HEK293 (cell line): ENCODE measurements at regions not wholly inside any gene's neighbourhood (a gene's known extent, or its start where the extent isn't known, plus 50 kb on each side); places are given as distances from the start of the nearest gene placed in this dataset.

ENCODE experiments used
- CTCF ChIA-PET: fragments of 350-600 bp; formaldehyde crosslinking; extraction: SDS; loops from one replicate; lab custom pipeline; 2021; ENCODE audit warnings: antibody characterized with exemption; lab: Yijun Ruan, JAX
- POLR2A ChIA-PET: fragments of 300-600 bp; formaldehyde crosslinking; extraction: SDS; loops from one replicate; lab custom pipeline; 2020; ENCODE audit warnings: antibody characterized with exemption, inconsistent platforms; lab: Yijun Ruan, JAX
- H3K27ac ChIP-seq: fragments of 200-500 bp; sonication (Bioruptor generic); 2 replicates; pipeline ENCODE4 v1.5.1; 2014; ENCODE audit warnings: low read depth, low read length, control low read depth, inconsistent platforms; ENCODE audit errors: extremely low read depth
- H3K36me3 ChIP-seq, 2 experiments: fragments of 200-500 bp in 1 of 2; sonication (Bioruptor generic) in 1 of 2; 1 replicate in 1 of 2; 2 replicates in 1 of 2; pipeline ENCODE4 v1.5.1; 2014 to 2017; ENCODE audit warnings: inconsistent platforms in 2 of 2, low read length in 2 of 2; ENCODE audit not compliant: control insufficient read depth in 2 of 2, insufficient read depth in 1 of 2
- H3K4me1 ChIP-seq: fragments of 200-500 bp; sonication (Bioruptor generic); 2 replicates; pipeline ENCODE4 v1.5.1; 2014; ENCODE audit warnings: mild to moderate bottlenecking, low read length, inconsistent platforms; ENCODE audit not compliant: control insufficient read depth, insufficient read depth
- H3K4me3 ChIP-seq: 2 replicates; pipeline ENCODE4 v1.5.1; 2011; ENCODE audit warnings: low read depth, mild to moderate bottlenecking, control low read depth, low read length, moderate library complexity
- H3K9me3 ChIP-seq: fragments of 200-500 bp; sonication (Bioruptor generic); 2 replicates; pipeline ENCODE4 v1.5.1; 2014; ENCODE audit warnings: low read depth, low read length, inconsistent platforms; ENCODE audit not compliant: control insufficient read depth, insufficient read depth
- FEZF1 ChIP-seq: fragments of 450-650 bp; formaldehyde crosslinking; IDR thresholded peaks from 2 replicates; pipeline ENCODE4 v1.5.1; 2016; ENCODE audit warnings: missing biosample characterization, missing genetic modification characterization
- KLF10 ChIP-seq: fragments of 450-650 bp; IDR thresholded peaks from 2 replicates; pipeline ENCODE4 v1.5.1; 2018; ENCODE audit warnings: missing biosample characterization, mild to moderate bottlenecking, missing genetic modification characterization
- SP3 ChIP-seq: fragments of 450-650 bp; formaldehyde crosslinking; IDR thresholded peaks from 2 replicates; pipeline ENCODE4 v1.5.1; 2016; ENCODE audit warnings: missing biosample characterization, missing genetic modification characterization
- ZNF221 ChIP-seq: fragments of 450-650 bp; formaldehyde crosslinking; IDR thresholded peaks from 2 replicates; pipeline ENCODE4 v1.5.1; 2017; ENCODE audit warnings: missing biosample characterization, missing genetic modification characterization, borderline replicate concordance
- ZNF501 ChIP-seq: fragments of 450-650 bp; formaldehyde crosslinking; IDR thresholded peaks from 2 replicates; pipeline ENCODE4 v1.5.1; 2016; ENCODE audit warnings: missing biosample characterization, missing genetic modification characterization

- H3K9me3 ChIP-seq: no peaks in the 10 kb centered on the region
- ChIA-PET POLR2A (interaction anchor here (0.5 to 3.0 kb wide), 34 partner anchors 10 to 1817 kb away, joined by 3 to 41 read pairs (median 4); no protein-coding TSS in a partner anchor), CTCF (interaction anchor here (1.1 to 1.8 kb wide), 3 partner anchors 15 to 36 kb away, joined by 4 to 8 read pairs (median 4); no protein-coding TSS in a partner anchor)
- H3K4me3 ChIP-seq: no peak overlapping the region
- H3K4me1 ChIP-seq: peaks cover 8% of the 10 kb centered on the region; the same call in 1 of the 2 replicates
- no peak overlapping the region for H3K27ac ChIP-seq
- no peaks in the 10 kb centered on the region; a peak in 1 of 3 replicates for H3K36me3 ChIP-seq
- 0 out of 2 replicates have a peak, but pooled peaks have one; percentile 1 for TF ChIP-seq KLF10
- TF ChIP-seq ZNF221: no peak
- peak; percentile 56 for TF ChIP-seq SP3 (tag by site-specific recombination)
Measured at GRCh38 chr17:72592967-72593325, 472.1 kb downstream of the SOX9 start.

DNA sequence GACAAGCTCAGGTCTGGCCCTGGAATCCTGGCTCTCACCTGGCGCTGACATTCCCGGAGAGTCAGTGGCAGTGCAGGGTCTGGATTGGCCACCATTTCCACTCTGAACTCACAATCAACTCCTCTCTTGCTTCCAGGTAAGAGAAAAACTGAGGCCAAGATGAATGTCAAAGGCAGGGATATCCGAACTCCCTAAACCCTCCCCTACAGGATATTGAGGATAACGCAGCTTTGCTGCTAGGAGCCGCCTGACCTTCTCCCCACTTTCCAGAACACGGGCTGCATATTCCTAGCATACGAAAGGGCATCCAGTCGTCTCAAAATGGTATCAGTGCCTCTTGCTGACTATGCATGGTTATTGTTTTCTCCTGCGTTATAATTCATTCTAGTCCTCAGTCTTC is 473.4 kb downstream of the SOX9 start:
- no peak overlapping the region for H3K27ac ChIP-seq
- POLR2A ChIA-PET: no interaction called here

More for the DNA sequence above, 473.4 kb downstream of the SOX9 start:
- Histone ChIP-seq H3K4me3 (no peak overlapping the region), H3K4me1 (peaks cover 5% of the 10 kb centered on the region; the same call in 1 of the 2 replicates), H3K36me3 (no peaks in the 10 kb centered on the region; a peak in 1 of 3 replicates), H3K9me3 (no peaks in the 10 kb centered on the region)
- CTCF ChIA-PET: interaction anchor here (1.4 to 2.0 kb wide), 2 partner anchors 44 to 131 kb away, joined by 3 to 6 read pairs; no protein-coding TSS in a partner anchor
- TF ChIP-seq ZNF501 (no peak), FEZF1 (tag by site-specific recombination) (no peak)
